ENCODE measurements at regions not wholly inside any gene's neighbourhood (a gene's known extent, or its start where the extent isn't known, plus 50 kb on each side); places are given as distances from the start of the nearest gene placed in this dataset.

DNA sequence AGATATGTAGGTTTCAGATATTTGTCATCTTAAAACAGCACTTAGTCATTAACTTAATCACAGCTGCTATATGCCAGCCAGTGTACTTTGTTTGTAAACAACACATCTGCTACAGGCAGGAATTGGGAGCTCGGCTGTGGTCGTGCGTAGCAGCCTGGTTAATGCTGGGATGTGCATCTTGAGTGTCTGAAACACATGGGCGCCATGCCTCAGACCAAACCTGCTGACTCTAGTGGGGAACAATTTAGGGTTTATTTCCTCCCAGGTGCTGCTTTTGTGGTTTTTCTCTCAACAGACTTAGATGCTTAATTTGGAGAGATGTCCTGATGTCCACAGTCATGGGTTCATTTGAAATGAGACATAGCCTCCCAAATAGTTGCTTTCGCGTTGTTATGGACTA is 238.5 kb upstream of the TMTC4 start:
- DNase-seq, result no peak
- Mint-ChIP-seq H3K27me3 (peaks cover 9 to 60% (median 24%) of the 10 kb centered on the region in 5 donors), H3K4me3 (no peak overlapping the region), H3K9me3 (peaks cover 0 to 11% (median 2%) of the 10 kb centered on the region in 9 donors), H3K36me3 (no peaks in the 10 kb centered on the region), H3K27ac (no peak overlapping the region), H3K4me1 (no peaks in the 10 kb centered on the region)
- POLR2A ChIA-PET, result no interaction called here
- no peak for ATAC-seq

DNA sequence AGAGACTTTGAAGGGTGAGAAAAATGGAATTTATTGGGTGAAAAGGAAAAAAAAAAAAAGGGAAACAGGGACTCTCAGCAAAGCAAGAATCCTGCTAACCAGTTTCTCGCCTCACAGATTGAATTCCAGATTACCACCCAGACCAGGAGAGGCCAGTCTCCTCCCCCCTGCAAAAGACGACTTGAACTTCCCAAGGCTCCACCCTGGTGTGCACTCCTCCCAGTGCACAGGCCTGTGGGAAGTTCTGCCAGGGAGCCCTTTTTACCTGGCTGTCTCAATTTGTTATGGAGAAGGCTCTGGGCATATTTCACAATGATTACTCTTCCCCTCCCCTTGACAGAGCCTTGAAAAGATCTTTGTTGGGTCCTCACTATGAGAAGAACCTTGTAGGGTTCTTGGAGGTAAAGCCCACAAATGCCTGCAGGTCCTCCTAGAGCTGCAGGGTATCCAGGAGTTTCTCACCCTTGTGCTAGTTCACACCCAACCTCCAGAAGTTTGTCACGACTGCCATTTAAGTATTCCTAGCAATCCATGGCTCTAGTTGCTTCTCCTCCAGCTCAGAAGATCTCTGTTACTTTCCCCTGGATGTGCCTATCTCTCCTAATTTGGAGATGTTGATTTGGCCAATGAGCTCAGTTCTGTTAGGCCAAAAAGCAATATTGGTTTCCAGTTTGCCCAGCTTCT is 229.8 kb upstream of the TMTC4 start:
- H3K4me1 Mint-ChIP-seq, result no peaks in the 10 kb centered on the region

DNA sequence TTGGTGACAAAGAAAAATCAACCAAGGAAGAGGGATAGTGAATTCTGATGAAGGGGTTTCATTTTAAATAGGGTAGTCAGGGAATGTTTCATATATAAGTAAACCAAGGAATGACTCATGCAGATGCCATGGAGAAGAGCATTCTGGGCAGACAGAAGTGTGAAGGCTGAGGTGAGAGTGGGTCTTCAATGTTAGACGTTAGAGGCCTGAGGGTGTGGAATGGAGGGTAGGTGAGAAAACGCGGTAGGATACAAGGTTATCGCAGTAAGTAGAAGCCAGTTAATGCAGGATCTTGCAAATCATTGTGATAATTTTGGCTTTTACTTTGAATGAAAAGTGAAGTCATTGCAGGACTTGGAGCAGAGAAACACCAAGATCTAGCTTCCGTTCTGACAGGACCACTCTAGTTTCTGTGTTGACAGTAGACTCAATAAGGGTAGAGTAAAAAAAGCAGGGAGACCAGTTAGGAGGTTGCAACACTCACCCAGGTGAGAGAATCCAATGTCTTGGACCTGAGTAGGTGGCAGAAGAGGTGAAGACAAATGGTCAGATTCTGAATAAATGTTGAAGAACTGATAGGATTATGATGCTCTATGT is 225.2 kb upstream of the TMTC4 start:
- no peaks in the 10 kb centered on the region for H3K4me1 Mint-ChIP-seq
- H3K27ac Mint-ChIP-seq, result no peak overlapping the region

More for the DNA sequence above, 229.8 kb upstream of the TMTC4 start:
- no peaks in the 10 kb centered on the region for H3K36me3 Mint-ChIP-seq
- H3K9me3 Mint-ChIP-seq, result peaks cover 0 to 11% (median 0%) of the 10 kb centered on the region in 9 donors
- H3K4me3 Mint-ChIP-seq, result no peak overlapping the region
- H3K27ac Mint-ChIP-seq, result peak overlapping the region in 1 of 10 donors; percentile 9
- ATAC-seq (no peak), DNase-seq (no peak)
- peaks cover 0 to 33% (median 12%) of the 10 kb centered on the region in 5 donors for H3K27me3 Mint-ChIP-seq
- POLR2A ChIA-PET, result no interaction called here

DNA sequence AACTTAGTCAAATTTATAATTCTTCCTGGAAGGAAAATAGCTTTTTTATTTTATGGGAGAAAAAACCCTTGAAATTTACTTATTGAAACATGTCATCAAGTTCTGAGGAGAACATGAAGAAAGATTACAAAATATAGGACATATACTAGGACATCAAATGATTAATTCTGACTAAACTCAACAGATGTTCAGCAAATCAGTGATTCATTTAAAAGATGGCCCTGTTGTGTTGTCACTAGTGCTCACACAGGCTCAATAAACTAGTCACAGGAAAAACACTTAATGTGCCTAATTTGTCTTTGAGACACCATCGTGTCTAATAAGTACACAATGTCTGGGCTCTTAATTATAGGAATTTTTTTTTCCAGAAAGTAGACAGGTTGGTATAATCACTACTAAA is 223.8 kb upstream of the TMTC4 start:
- Mint-ChIP-seq H3K27me3 (peaks cover 3 to 21% (median 5%) of the 10 kb centered on the region in 5 donors), H3K27ac (no peak overlapping the region), H3K4me1 (no peaks in the 10 kb centered on the region), H3K4me3 (no peak overlapping the region), H3K9me3 (peaks cover 0 to 2% (median 0%) of the 10 kb centered on the region in 9 donors), H3K36me3 (no peaks in the 10 kb centered on the region)
- POLR2A ChIA-PET, result no interaction called here
- DNase-seq, result no peak
- ATAC-seq, result no peak

More for the DNA sequence above, 225.2 kb upstream of the TMTC4 start:
- ATAC-seq (no peak), DNase-seq (no peak)
- Mint-ChIP-seq H3K9me3 (peaks cover 0 to 2% (median 0%) of the 10 kb centered on the region in 9 donors), H3K36me3 (no peaks in the 10 kb centered on the region), H3K4me3 (no peak overlapping the region), H3K27me3 (peaks cover 2 to 35% (median 9%) of the 10 kb centered on the region in 5 donors)
- POLR2A ChIA-PET, result no interaction called here

GRCh38 chr13:100895651-100896050 is 221.1 kb upstream of the TMTC4 start:
- Mint-ChIP-seq H3K4me3 (no peak overlapping the region), H3K9me3 (peaks cover 0 to 10% (median 0%) of the 10 kb centered on the region in 9 donors), H3K27ac (no peak overlapping the region), H3K27me3 (peaks cover 5 to 16% (median 10%) of the 10 kb centered on the region in 5 donors), H3K36me3 (no peaks in the 10 kb centered on the region), H3K4me1 (no peaks in the 10 kb centered on the region)
- POLR2A ChIA-PET, result no interaction called here
- no peak for ATAC-seq
- no peak for DNase-seq

GRCh38 chr13:100892981-100893380 is 218.4 kb upstream of the TMTC4 start:
- no peaks in the 10 kb centered on the region for H3K4me1 Mint-ChIP-seq

DNA sequence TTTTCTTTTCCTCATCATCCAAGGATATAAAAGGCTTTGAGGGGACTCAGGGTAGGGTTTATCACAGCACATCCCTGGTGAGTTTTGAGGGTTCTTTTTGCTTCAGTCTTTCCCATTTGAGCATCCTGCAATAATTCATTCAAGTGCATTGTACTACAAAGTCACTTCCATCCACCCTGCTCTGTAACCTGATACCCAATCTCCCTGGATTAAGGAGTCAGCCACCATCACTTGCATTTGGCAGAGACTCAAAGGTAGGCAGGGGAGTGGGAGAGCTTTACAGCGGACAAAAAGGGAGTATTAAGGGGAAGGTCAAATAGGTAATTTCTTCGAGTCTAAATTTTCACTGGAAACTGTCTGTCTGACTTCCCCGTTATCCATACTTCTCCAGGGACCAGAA is 216.1 kb upstream of the TMTC4 start:
- no peak for DNase-seq
- Mint-ChIP-seq H3K27ac (no peak overlapping the region), H3K9me3 (peaks cover 0 to 20% (median 2%) of the 10 kb centered on the region in 9 donors), H3K27me3 (peaks cover 8 to 20% (median 11%) of the 10 kb centered on the region in 5 donors), H3K36me3 (no peaks in the 10 kb centered on the region), H3K4me1 (no peaks in the 10 kb centered on the region), H3K4me3 (no peak overlapping the region)
- ATAC-seq, result no peak
- POLR2A ChIA-PET, result no interaction called here

More at GRCh38 chr13:100892981-100893380, 218.4 kb upstream of the TMTC4 start:
- ATAC-seq (no peak), DNase-seq (no peak)
- Mint-ChIP-seq H3K27me3 (peaks cover 6 to 22% (median 10%) of the 10 kb centered on the region in 5 donors), H3K4me3 (no peak overlapping the region), H3K27ac (no peak overlapping the region), H3K36me3 (no peaks in the 10 kb centered on the region), H3K9me3 (peaks cover 0 to 19% (median 2%) of the 10 kb centered on the region in 9 donors)
- POLR2A ChIA-PET, result no interaction called here

- DNase-seq (no peak), ATAC-seq (no peak)
- no peak overlapping the region for H3K27ac Mint-ChIP-seq
- H3K27me3 Mint-ChIP-seq, result peaks cover 4 to 15% (median 8%) of the 10 kb centered on the region in 5 donors
- no peak overlapping the region for H3K4me3 Mint-ChIP-seq
- no peaks in the 10 kb centered on the region for H3K4me1 Mint-ChIP-seq
- H3K9me3 Mint-ChIP-seq, result peaks cover 0 to 18% (median 2%) of the 10 kb centered on the region in 9 donors
- POLR2A ChIA-PET, result no interaction called here
- H3K36me3 Mint-ChIP-seq, result no peaks in the 10 kb centered on the region
These were observed 213.1 kb upstream of the TMTC4 start for GRCh38 chr13:100887729-100888151.

DNA sequence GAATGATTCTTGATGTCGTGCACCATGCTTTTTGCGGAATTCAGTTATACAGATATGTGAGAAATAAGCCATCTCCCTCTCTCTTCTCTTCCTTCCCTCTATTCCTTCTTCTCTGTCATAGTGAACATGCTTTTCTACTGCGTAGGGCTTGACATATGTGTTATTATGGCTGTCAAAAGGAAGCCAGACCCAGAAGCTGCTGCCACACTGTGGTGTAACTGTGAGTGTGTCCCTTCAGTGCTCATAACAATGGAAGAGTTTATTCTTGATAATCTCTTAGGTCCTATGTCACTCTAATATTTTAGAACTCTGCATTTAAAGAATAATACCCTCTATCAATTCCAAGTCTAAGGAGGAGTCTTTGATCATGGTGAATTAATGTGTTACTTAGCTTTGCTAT is 208.9 kb upstream of the TMTC4 start:
- ATAC-seq (no peak), DNase-seq (no peak)
- Mint-ChIP-seq H3K27me3 (peaks cover 5 to 25% (median 13%) of the 10 kb centered on the region in 5 donors), H3K27ac (no peak overlapping the region), H3K4me3 (no peak overlapping the region), H3K9me3 (peaks cover 0 to 8% (median 1%) of the 10 kb centered on the region in 9 donors), H3K4me1 (no peaks in the 10 kb centered on the region), H3K36me3 (no peaks in the 10 kb centered on the region)
- POLR2A ChIA-PET, result no interaction called here

GRCh38 chr13:100881291-100881864 is 206.8 kb upstream of the TMTC4 start:
- no peak for DNase-seq
- Mint-ChIP-seq H3K4me3 (no peak overlapping the region), H3K27me3 (peaks cover 3 to 23% (median 7%) of the 10 kb centered on the region in 5 donors), H3K27ac (no peak overlapping the region), H3K4me1 (no peaks in the 10 kb centered on the region), H3K9me3 (peaks cover 0 to 9% (median 3%) of the 10 kb centered on the region in 9 donors), H3K36me3 (peaks cover 0 to 1% (median 0%) of the 10 kb centered on the region in 3 donors)
- POLR2A ChIA-PET, result no interaction called here
- ATAC-seq, result no peak

DNA sequence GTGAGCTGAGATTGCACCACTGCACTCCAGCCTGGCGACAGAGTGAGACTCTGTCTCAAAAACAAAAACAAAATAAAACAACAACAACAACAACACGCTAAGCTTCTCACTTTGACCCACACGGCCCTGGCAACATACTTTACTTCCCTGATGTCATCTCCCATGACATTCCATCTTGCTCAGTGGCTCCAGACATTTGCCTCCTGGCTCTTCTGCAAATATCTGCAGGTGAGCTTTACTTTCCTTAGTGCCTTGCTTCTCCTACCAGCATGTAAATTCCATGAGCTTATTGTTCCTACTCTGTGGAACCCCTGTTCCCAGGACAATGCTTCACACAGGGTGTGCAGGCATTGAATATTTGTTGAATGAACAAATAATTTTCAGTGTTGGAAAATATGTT is 205.6 kb upstream of the TMTC4 start:
- H3K4me3 Mint-ChIP-seq, result no peak overlapping the region
- POLR2A ChIA-PET, result no interaction called here
- DNase-seq (no peak), ATAC-seq (no peak)
- H3K27me3 Mint-ChIP-seq, result peaks cover 5 to 30% (median 11%) of the 10 kb centered on the region in 5 donors
- H3K36me3 Mint-ChIP-seq, result peaks cover 0 to 6% (median 0%) of the 10 kb centered on the region in 3 donors
- peaks cover 0 to 13% (median 5%) of the 10 kb centered on the region in 9 donors for H3K9me3 Mint-ChIP-seq
- no peak overlapping the region for H3K27ac Mint-ChIP-seq
- no peaks in the 10 kb centered on the region for H3K4me1 Mint-ChIP-seq

DNA sequence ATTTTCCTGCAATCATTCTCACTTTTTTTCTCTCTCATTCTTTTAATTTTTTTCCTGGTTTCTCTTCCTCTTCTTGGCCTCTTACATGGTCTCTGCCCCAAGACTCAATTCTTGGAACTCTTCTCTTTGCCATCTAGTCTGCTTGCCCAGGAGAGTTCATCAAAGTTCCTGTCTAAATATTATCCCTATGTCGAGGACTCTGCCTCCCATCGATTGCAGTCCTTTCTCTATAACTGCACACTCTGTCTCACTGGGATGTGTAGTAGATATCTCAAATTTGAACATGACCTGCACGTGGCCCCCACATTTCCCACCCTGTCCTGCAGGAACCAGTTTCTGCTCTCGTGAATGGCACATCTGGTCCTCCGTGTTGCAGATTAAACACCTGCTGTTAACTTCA is 204.7 kb upstream of the TMTC4 start:
- Mint-ChIP-seq H3K27me3 (peaks cover 7 to 36% (median 12%) of the 10 kb centered on the region in 5 donors), H3K4me3 (no peak overlapping the region)
- ATAC-seq, result no peak

GRCh38 chr13:100876044-100876403 is 201.4 kb upstream of the TMTC4 start:
- H3K27ac Mint-ChIP-seq, result no peak overlapping the region
- no peak overlapping the region for H3K4me3 Mint-ChIP-seq
- peaks cover 7 to 50% (median 12%) of the 10 kb centered on the region in 5 donors for H3K27me3 Mint-ChIP-seq
- DNase-seq (no peak), ATAC-seq (no peak)
- H3K9me3 Mint-ChIP-seq, result peaks cover 0 to 13% (median 5%) of the 10 kb centered on the region in 9 donors
- POLR2A ChIA-PET, result no interaction called here
- peaks cover 0 to 6% (median 0%) of the 10 kb centered on the region in 3 donors for H3K36me3 Mint-ChIP-seq
- H3K4me1 Mint-ChIP-seq, result no peaks in the 10 kb centered on the region

More for the DNA sequence above, 204.7 kb upstream of the TMTC4 start:
- Mint-ChIP-seq H3K27ac (no peak overlapping the region), H3K36me3 (peaks cover 0 to 6% (median 0%) of the 10 kb centered on the region in 3 donors), H3K9me3 (peaks cover 0 to 13% (median 5%) of the 10 kb centered on the region in 9 donors), H3K4me1 (no peaks in the 10 kb centered on the region)
- POLR2A ChIA-PET, result no interaction called here
- DNase-seq, result no peak

Measured in naive thymus-derived CD8-positive, alpha-beta T cell (primary cell).